GM12891 (cell line): ENCODE measurements at regions not wholly inside any gene's neighbourhood (a gene's known extent, or its start where the extent isn't known, plus 50 kb on each side); places are given as distances from the start of the nearest gene placed in this dataset.

Experiments used
- POLR2A ChIP-seq: IDR thresholded peaks from 2 replicates; pipeline ENCODE4 v1.6.1; 2011; ENCODE audit warnings: low read depth, low read length, control low read depth
- POLR2AphosphoS5 ChIP-seq: IDR thresholded peaks from 2 replicates; pipeline ENCODE4 v1.6.1; 2011; ENCODE audit warnings: low read depth, low read length, control low read depth
- SPI1 ChIP-seq: IDR thresholded peaks from 2 replicates; pipeline ENCODE4 v1.6.1; 2011; ENCODE audit warnings: low read depth, low read length, control low read depth
- TAF1 ChIP-seq: IDR thresholded peaks from 2 replicates; pipeline ENCODE4 v1.6.1; 2011; ENCODE audit warnings: low read depth, low read length, control low read depth

DNA sequence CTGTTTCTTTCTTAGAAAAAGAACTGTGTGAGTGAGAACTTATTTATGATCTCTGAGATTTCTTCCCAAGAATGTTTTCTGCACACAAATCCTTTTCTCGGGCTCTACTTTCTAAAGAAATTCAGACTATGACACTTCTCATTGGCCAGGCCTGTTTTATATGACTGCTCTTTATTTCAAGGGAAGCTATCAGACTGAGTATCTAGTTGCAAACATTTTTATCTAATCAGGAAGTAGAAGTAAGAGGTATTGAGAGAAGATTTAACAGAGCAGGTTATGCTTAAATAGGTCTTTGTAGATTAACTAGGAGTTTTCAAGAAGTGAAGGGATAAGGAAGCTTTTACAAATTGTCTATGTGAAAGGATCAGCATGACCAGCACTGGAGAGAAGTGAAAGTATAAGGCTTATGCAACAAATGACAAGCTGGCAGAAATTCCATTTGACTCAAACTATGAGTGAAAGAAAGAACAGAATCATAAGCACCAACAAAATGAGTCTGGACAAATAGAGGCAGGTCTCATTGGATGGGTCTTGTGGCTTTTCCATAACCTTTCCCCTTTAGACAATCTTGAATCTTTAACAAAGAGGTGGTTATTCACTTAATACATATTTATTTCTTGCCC lies 71.9 kb upstream of the CHL1 start:
- TF ChIP-seq POLR2A: no peak
- no peak for TF ChIP-seq POLR2AphosphoS5
- TF ChIP-seq SPI1: peak; percentile 40; the same call in 1 of the 2 replicates
- no peak for TF ChIP-seq TAF1
